NB4 (cell line): ENCODE measurements at regions not wholly inside any gene's neighbourhood (a gene's known extent, or its start where the extent isn't known, plus 50 kb on each side); places are given as distances from the start of the nearest gene placed in this dataset.

Experiments
- DNase-seq: peaks from one replicate; pipeline ENCODE4 v3.0.0; 2010; ENCODE audit warnings: low read depth
- H3K4me3 ChIP-seq: one replicate; pipeline ENCODE4 v1.5.1; 2011; ENCODE audit warnings: mild to moderate bottlenecking, low read depth, low read length, moderate library complexity
- CTCF ChIP-seq: IDR thresholded peaks from one replicate; pipeline ENCODE4 v1.5.1; 2012; ENCODE audit warnings: low read depth, low read length
- MAX ChIP-seq: IDR thresholded peaks from 2 replicates; pipeline ENCODE4 v1.6.1; 2011; ENCODE audit warnings: low read depth, low read length
- MYC ChIP-seq: IDR thresholded peaks from 2 replicates; pipeline ENCODE4 v1.6.1; 2011; ENCODE audit warnings: low read depth, low read length
- POLR2A ChIP-seq: IDR thresholded peaks from 2 replicates; pipeline ENCODE4 v1.6.1; 2011; ENCODE audit warnings: mild to moderate bottlenecking; ENCODE audit not compliant: insufficient read length; ENCODE audit errors: extremely low read depth

GRCh38 chr1:238258510-238258909 lies 367.8 kb upstream of the ZP4 start:
- TF ChIP-seq POLR2A, result no peak
- TF ChIP-seq CTCF, result no peak
- no peak for TF ChIP-seq MAX
- no peak for TF ChIP-seq MYC
- no peak overlapping the region for H3K4me3 ChIP-seq
- DNase-seq, result no peak

GRCh38 chr1:238257018-238257621 lies 366.4 kb upstream of the ZP4 start:
- TF ChIP-seq POLR2A, result no peak
- TF ChIP-seq MAX, result no peak
- no peak for TF ChIP-seq CTCF
- TF ChIP-seq MYC, result no peak
- no peak overlapping the region for H3K4me3 ChIP-seq
- DNase-seq, result no peak

GRCh38 chr1:238254935-238255334 lies 364.2 kb upstream of the ZP4 start:
- TF ChIP-seq POLR2A (no peak), MAX (no peak), MYC (no peak), CTCF (no peak)

DNA sequence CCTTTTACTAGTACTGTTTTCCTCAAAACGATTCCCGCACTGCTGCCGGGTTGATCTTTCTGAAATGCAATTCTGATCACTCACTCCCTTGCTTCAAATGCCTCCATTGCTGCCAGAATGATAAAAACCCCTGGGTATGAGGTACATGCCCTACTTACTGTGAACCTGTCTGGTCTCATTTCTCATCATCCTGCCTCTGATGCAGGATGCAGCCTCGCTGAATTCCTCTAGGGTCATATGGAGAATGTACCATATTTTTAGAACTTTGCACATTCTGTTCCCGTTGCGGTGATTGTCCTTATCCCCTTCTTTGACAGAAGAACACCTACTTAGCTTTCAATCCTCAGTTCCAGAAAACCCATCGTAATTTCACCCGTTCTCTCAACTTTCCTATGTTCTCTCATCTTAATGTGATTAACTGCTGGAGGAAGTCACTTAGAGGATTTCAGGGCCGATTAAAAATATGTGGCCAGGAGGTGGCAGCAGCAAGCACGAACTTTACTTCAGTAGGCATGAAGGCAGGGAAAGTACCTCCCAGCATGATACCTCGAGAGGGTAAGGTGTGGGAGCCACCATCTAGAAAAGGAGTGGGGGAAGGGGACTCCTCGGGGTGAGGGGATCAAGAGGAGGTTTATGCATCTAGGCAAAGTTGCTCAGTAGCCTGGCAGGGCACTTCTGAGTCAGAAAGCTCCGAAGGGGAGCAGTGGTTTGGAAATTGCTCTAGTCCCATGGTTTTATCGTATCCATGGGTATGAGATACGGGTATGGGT lies 361.5 kb upstream of the ZP4 start:
- DNase-seq, result peak; percentile 51

More at GRCh38 chr1:238254935-238255334, 364.2 kb upstream of the ZP4 start:
- DNase-seq, result no peak
- H3K4me3 ChIP-seq, result no peak overlapping the region

DNA sequence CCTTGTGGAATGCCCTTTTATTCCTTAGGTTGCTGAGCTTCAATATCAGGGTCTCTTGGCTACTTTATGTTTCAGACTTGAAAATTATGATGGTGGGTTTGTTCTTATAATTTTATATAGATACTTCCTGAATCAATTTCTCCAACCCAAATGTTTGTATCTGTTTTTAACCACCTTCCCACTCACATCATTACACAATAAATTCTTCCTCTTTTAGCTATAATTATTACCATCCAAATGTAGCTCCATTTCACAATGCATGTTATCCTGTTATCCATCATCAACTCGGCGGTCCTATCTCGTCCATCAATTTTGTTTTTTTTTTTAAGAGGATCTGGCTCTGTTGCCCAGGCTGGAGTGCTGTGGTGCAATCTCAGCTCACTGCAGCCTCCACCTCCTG lies 357.6 kb upstream of the ZP4 start:
- H3K4me3 ChIP-seq, result no peak overlapping the region
- TF ChIP-seq MYC (no peak), CTCF (no peak), POLR2A (no peak), MAX (no peak)
- no peak for DNase-seq

More for the DNA sequence above, 361.5 kb upstream of the ZP4 start:
- H3K4me3 ChIP-seq, result no peak overlapping the region
- TF ChIP-seq MYC, result no peak
- no peak for TF ChIP-seq MAX
- TF ChIP-seq CTCF, result peak; percentile 31
